Smooth muscle cell (in vitro differentiated cells): ENCODE measurements at regions not wholly inside any gene's neighbourhood (a gene's known extent, or its start where the extent isn't known, plus 50 kb on each side); places are given as distances from the start of the nearest gene placed in this dataset.

Source experiments
- DNase-seq: peaks from one replicate; lab custom pipeline; 2025; ENCODE audit not compliant: unreplicated experiment; lab: John Stamatoyannopoulos, UW
- H2AFZ ChIP-seq: fragments of 200-600 bp; sonication (generic); 2 replicates; pipeline ENCODE4 v1.6.0; 2016; ENCODE audit warnings: antibody characterized with exemption, low read depth, mild to moderate bottlenecking
- H3F3A ChIP-seq: fragments of 200-600 bp; sonication (generic); 2 replicates; pipeline ENCODE4 v1.6.0; 2017; ENCODE audit warnings: antibody characterized with exemption, low read depth
- H3K27ac ChIP-seq: fragments of 200-600 bp; sonication (generic); 2 replicates; pipeline ENCODE4 v1.5.1; 2016; ENCODE audit warnings: low read depth, mild to moderate bottlenecking
- H3K27me3 ChIP-seq: fragments of 200-600 bp; sonication (generic); 2 replicates; pipeline ENCODE4 v1.6.1; 2016; ENCODE audit warnings: low read depth, mild to moderate bottlenecking
- H3K36me3 ChIP-seq: fragments of 200-600 bp; sonication (generic); 2 replicates; pipeline ENCODE4 v1.5.1; 2016; ENCODE audit warnings: low read depth
- H3K4me1 ChIP-seq: fragments of 200-600 bp; sonication (generic); 2 replicates; pipeline ENCODE4 v1.5.1; 2016; ENCODE audit warnings: low read depth
- H3K4me2 ChIP-seq: fragments of 200-600 bp; sonication (generic); 2 replicates; pipeline ENCODE4 v1.6.0; 2016; ENCODE audit warnings: mild to moderate bottlenecking
- H3K4me3 ChIP-seq: fragments of 200-600 bp; sonication (generic); 2 replicates; pipeline ENCODE4 v1.5.1; 2016; ENCODE audit warnings: mild to moderate bottlenecking
- H3K79me2 ChIP-seq: fragments of 200-600 bp; sonication (generic); 2 replicates; pipeline ENCODE4 v1.6.0; 2016; ENCODE audit warnings: low read depth, mild to moderate bottlenecking
- H3K9ac ChIP-seq: fragments of 200-600 bp; sonication (generic); 2 replicates; pipeline ENCODE4 v1.6.0; 2016; ENCODE audit warnings: low read depth
- H3K9me3 ChIP-seq: fragments of 200-600 bp; sonication (generic); replicated peaks from 2 replicates; pipeline ENCODE4 v1.5.1; 2016; ENCODE audit warnings: low read depth
- H4K20me1 ChIP-seq: fragments of 200-600 bp; sonication (generic); 2 replicates; pipeline ENCODE4 v1.6.0; 2016; ENCODE audit warnings: low read depth
- WGBS: methylation state at CpG from one replicate; pipeline ENCODE4 v1.1.7; 2016; ENCODE audit warnings: low lambda C conversion rate; 5-methylcytosine and 5-hydroxymethylcytosine counted together
- TF ChIP-seq, protein P1 (sequence below): fragments of 200-600 bp; sonication (generic); IDR thresholded peaks from 2 replicates; pipeline ENCODE4 v1.5.1; 2017; ENCODE audit warnings: borderline replicate concordance, mild to moderate bottlenecking, antibody characterized with exemption; ENCODE audit not compliant: insufficient read depth, poor library complexity, severe bottlenecking

DNA sequence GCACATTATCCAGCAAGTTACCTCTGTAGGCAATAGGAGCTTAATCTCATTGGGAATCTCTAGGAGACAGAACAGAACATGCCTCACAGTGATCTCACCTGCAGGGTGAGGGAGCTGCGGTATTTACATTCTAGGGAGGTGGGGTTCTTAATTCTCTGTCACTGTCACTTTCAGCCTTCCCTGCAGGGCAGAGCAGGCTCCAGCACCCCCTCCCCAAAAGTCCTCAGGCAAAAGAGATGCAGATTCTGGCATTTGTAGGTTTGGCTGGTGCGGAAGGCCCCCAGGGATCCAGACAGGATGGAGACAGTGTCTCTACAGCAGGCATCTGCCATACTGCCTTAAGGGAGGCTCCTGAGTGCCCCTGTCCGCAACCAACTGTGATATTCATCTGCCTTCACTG, 166.4 kb upstream of the ATP6AP2 start:
- no peaks in the 10 kb centered on the region for H4K20me1 ChIP-seq
- 64% methylated on average over 3 of the region's 3 CpGs for WGBS
- H3K27ac ChIP-seq, result no peak overlapping the region
- no peaks in the 10 kb centered on the region for H3F3A ChIP-seq
- H3K27me3 ChIP-seq, result no peaks in the 10 kb centered on the region
- H3K79me2 ChIP-seq, result no peaks in the 10 kb centered on the region
- H3K4me2 ChIP-seq, result no peak overlapping the region
- no peaks in the 10 kb centered on the region for H3K4me1 ChIP-seq
- no peak overlapping the region for H3K4me3 ChIP-seq
- no peak overlapping the region for H2AFZ ChIP-seq
- DNase-seq, result no peak
- H3K9me3 ChIP-seq, result no peaks in the 10 kb centered on the region
- H3K9ac ChIP-seq, result no peak overlapping the region
- TF ChIP-seq, protein P1, sequence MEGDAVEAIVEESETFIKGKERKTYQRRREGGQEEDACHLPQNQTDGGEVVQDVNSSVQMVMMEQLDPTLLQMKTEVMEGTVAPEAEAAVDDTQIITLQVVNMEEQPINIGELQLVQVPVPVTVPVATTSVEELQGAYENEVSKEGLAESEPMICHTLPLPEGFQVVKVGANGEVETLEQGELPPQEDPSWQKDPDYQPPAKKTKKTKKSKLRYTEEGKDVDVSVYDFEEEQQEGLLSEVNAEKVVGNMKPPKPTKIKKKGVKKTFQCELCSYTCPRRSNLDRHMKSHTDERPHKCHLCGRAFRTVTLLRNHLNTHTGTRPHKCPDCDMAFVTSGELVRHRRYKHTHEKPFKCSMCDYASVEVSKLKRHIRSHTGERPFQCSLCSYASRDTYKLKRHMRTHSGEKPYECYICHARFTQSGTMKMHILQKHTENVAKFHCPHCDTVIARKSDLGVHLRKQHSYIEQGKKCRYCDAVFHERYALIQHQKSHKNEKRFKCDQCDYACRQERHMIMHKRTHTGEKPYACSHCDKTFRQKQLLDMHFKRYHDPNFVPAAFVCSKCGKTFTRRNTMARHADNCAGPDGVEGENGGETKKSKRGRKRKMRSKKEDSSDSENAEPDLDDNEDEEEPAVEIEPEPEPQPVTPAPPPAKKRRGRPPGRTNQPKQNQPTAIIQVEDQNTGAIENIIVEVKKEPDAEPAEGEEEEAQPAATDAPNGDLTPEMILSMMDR, result no peak
- H3K36me3 ChIP-seq, result no peaks in the 10 kb centered on the region

DNA sequence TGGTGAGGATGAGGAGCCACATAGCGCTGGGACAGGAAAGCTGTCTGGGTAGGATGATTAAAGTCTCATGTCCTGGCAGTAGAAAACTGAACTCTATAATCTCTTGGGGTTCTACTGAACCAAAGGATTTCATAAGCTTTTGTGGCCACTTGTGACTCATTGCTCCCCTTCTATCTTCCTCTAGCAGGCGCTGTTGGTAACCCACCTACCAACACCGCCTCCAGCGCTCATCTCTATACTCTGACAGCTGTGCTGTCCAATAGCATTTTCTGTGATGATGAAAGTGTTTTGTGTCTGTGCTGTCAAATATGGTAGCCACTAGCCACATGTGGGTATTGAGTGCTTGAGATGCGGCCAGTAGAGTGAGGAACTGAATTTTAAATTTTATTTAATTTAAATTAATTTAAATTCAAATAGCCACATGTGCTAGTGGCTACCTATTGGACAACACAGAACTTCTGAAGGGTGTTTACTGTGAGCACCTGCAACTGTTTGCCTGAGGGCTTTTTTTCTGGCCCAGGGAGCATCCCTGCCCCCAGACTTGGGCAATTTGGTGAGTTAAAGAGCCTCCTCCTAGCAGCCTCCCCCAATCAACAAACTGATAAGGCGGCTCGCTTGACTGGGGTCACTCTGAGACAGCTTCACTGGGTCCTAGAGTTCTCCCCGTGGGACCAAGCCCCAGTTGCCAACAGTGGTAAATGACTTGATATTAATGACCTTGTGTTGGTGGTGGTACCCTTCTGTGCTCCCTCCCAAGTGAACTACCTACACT, 169.2 kb upstream of the ATP6AP2 start:
- Histone ChIP-seq H3K4me3 (no peak overlapping the region), H3K9me3 (no peaks in the 10 kb centered on the region), H3K36me3 (no peaks in the 10 kb centered on the region), H4K20me1 (no peaks in the 10 kb centered on the region), H3F3A (no peaks in the 10 kb centered on the region), H2AFZ (no peak overlapping the region), H3K4me2 (no peak overlapping the region), H3K27ac (no peak overlapping the region), H3K9ac (no peak overlapping the region), H3K27me3 (no peaks in the 10 kb centered on the region), H3K79me2 (no peaks in the 10 kb centered on the region), H3K4me1 (no peaks in the 10 kb centered on the region)
- DNase-seq, result no peak
- TF ChIP-seq, protein P1, result no peak
- WGBS, result 69% methylated on average over 8 of the region's 8 CpGs

DNA sequence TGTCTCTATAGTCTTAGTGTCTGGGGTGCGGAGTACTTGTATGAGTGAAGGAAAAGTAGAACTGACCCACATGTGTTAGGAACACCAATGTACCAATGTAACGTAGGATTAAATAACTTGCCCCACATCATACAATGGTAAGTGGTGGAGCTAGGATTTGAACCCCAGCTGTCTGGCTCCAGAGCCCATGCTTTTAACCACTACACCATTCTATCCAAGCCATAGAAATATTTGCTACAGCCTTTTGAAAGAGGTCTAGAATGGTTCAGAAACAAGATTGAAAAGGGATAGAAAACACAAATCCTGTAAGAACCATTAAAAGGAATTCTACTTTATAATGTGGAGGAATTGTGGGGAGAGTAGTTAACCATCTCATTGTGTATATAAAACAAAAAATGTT, 169.9 kb upstream of the ATP6AP2 start:
- no peaks in the 10 kb centered on the region for H3K27me3 ChIP-seq
- DNase-seq, result no peak
- no peaks in the 10 kb centered on the region for H3K79me2 ChIP-seq
- no peak overlapping the region for H3K27ac ChIP-seq
- H2AFZ ChIP-seq, result no peak overlapping the region
- no peak overlapping the region for H3K9ac ChIP-seq
- TF ChIP-seq, protein P1, result no peak
- no peaks in the 10 kb centered on the region for H4K20me1 ChIP-seq
- no peaks in the 10 kb centered on the region for H3K9me3 ChIP-seq
- no peaks in the 10 kb centered on the region for H3F3A ChIP-seq
- H3K36me3 ChIP-seq, result no peaks in the 10 kb centered on the region
- 100% methylated on average over 2 of the region's 2 CpGs for WGBS
- H3K4me1 ChIP-seq, result no peaks in the 10 kb centered on the region
- H3K4me3 ChIP-seq, result no peak overlapping the region
- H3K4me2 ChIP-seq, result no peak overlapping the region

DNA sequence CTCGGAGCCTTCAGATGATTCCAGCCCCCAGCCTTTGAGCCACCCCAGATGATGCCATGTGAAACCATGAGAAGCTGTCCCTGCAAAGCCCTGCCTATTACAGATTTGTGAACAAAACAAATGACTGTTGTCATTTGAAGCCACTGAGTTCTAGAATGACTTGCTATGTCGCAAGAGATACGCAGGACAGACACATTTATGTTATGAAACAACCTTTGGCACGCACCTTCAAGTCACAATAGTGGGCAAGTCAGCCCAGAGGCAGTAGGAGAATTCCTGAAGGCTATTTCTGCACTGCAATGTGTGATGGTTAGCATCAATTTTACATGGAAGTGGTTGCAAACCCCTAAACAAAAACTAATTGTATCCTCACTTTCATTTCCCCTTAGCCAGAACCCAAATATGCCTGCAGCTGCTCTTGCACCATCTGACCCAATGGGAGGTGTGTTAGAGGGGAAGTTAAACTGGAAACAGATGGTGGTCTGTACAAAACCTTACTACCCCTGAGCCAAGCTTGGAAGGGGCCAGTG, 174.4 kb upstream of the ATP6AP2 start:
- Histone ChIP-seq H3K9ac (no peak overlapping the region), H3K36me3 (no peaks in the 10 kb centered on the region), H4K20me1 (no peaks in the 10 kb centered on the region), H3K9me3 (no peaks in the 10 kb centered on the region), H3F3A (no peaks in the 10 kb centered on the region), H3K4me3 (no peak overlapping the region), H2AFZ (no peak overlapping the region), H3K27ac (no peak overlapping the region), H3K4me2 (no peak overlapping the region), H3K27me3 (no peaks in the 10 kb centered on the region), H3K4me1 (no peaks in the 10 kb centered on the region), H3K79me2 (no peaks in the 10 kb centered on the region)
- TF ChIP-seq, protein P1, result no peak
- DNase-seq, result no peak
- 67% methylated on average over 4 of the region's 4 CpGs for WGBS
